ENCODE measurements at regions not wholly inside any gene's neighbourhood (a gene's known extent, or its start where the extent isn't known, plus 50 kb on each side); places are given as distances from the start of the nearest gene placed in this dataset.

DNA sequence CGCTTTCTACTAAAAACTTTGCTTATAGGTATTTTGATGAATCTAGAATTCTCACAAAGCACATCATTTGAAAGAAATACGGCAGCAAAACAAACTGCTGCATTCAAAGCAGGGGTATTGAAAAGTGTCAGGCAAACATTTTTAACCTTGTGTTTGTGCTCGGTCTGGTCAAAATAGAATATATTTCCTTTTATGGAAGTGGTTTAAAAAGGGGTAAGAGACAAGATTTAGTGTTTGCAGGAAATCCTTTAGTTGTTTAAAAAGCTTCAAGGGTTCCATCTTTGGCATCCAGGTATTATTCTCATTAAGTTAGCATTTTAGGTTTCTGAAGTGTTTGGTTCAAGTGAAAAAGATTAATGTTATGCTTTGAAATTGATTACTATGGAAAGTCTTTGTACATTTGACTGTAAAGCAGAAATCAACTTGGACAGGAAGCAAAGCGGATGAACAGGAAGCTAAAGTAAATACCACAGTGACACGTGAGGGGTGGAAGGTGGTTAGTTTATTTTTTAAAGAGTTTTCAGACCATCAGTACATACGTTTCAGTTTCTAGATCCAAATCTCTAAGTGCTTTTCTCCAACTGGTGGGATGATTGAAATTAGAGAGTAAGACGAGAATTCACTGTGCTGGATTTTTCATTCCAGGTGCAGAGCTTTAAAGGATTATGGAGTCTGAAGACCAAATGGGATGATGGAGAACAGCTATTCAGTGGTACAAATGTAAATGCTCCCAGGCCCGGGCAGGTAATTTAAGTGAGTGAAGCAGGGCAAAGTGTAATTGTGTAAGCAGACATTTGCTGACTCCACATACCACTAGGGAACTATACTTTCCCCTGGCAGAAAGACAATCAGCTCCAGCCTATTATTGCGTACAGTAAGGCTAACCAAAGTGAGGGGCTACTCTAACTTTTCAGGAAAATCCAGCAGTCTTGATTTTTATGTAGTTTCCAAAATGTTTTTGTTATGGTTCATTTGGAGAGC lies 341.8 kb upstream of the TBL1XR1 start:
- H3K9me3 Mint-ChIP-seq (ENCODE audit: low read depth, unreplicated experiment) = no peaks in the 10 kb centered on the region
- CTCF ChIA-PET = interaction anchor here (0.5 to 1.6 kb wide), 3 partner anchors 33 to 383 kb away, joined by 3 to 5 read pairs (median 5); no protein-coding TSS in a partner anchor
- BruUV-seq (replicated peaks) = no TSS peak
- no peak for DNase-seq
- peak overlapping the region; percentile 18 for H3K27ac Mint-ChIP-seq (ENCODE audit: unreplicated experiment)
- TF ChIP-seq, protein P1, sequence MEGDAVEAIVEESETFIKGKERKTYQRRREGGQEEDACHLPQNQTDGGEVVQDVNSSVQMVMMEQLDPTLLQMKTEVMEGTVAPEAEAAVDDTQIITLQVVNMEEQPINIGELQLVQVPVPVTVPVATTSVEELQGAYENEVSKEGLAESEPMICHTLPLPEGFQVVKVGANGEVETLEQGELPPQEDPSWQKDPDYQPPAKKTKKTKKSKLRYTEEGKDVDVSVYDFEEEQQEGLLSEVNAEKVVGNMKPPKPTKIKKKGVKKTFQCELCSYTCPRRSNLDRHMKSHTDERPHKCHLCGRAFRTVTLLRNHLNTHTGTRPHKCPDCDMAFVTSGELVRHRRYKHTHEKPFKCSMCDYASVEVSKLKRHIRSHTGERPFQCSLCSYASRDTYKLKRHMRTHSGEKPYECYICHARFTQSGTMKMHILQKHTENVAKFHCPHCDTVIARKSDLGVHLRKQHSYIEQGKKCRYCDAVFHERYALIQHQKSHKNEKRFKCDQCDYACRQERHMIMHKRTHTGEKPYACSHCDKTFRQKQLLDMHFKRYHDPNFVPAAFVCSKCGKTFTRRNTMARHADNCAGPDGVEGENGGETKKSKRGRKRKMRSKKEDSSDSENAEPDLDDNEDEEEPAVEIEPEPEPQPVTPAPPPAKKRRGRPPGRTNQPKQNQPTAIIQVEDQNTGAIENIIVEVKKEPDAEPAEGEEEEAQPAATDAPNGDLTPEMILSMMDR (IDR thresholded peaks at IDR 0.05; ENCODE audit: unreplicated experiment) = no peak
- no peak overlapping the region for H3K4me3 Mint-ChIP-seq (ENCODE audit: low read depth, unreplicated experiment)
- no peaks in the 10 kb centered on the region for H3K27me3 Mint-ChIP-seq (ENCODE audit: unreplicated experiment)
- H3K36me3 Mint-ChIP-seq (ENCODE audit: insufficient read depth, unreplicated experiment) = no peaks in the 10 kb centered on the region
- intact Hi-C loops (cut with micrococcal nuclease; ENCODE audit: unreplicated experiment) = no loop called here
- peaks cover 11% of the 10 kb centered on the region for H3K4me1 Mint-ChIP-seq (ENCODE audit: low read depth, unreplicated experiment)

DNA sequence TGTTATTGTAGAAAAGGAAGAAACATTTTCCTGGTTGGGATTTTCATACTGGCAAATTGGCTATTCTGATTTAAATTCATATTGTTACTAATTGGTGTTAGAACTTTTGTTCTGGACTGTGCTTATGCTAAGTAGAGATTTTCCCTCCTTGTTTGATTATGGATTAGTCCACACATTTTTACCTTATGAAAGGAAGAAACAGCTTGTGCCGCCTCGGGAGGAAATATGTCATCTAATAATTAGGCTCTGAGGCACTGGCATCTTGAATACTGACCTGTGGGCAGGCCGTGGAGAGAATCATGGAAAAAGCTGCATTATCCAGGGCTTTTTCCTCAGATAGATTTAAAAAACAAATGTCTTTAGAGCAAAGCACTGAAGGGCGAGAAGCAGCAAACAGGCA lies 344.3 kb upstream of the TBL1XR1 start:
- BruUV-seq (replicated peaks) = no TSS peak
- Mint-ChIP-seq H3K36me3 (ENCODE audit: insufficient read depth, unreplicated experiment) (no peaks in the 10 kb centered on the region), H3K9me3 (ENCODE audit: low read depth, unreplicated experiment) (no peaks in the 10 kb centered on the region), H3K4me1 (ENCODE audit: low read depth, unreplicated experiment) (peaks cover 11% of the 10 kb centered on the region), H3K27me3 (ENCODE audit: unreplicated experiment) (no peaks in the 10 kb centered on the region), H3K4me3 (ENCODE audit: low read depth, unreplicated experiment) (no peak overlapping the region), H3K27ac (ENCODE audit: unreplicated experiment) (no peak overlapping the region)
- TF ChIP-seq, protein P1 (IDR thresholded peaks at IDR 0.05; ENCODE audit: unreplicated experiment) = no peak
- DNase-seq = no peak
- CTCF ChIA-PET = interaction anchor here (1.1 kb wide), 1 partner anchor 8 kb away, joined by 4 read pairs; no protein-coding TSS in a partner anchor
- intact Hi-C loops (cut with micrococcal nuclease; ENCODE audit: unreplicated experiment) = no loop called here

DNA sequence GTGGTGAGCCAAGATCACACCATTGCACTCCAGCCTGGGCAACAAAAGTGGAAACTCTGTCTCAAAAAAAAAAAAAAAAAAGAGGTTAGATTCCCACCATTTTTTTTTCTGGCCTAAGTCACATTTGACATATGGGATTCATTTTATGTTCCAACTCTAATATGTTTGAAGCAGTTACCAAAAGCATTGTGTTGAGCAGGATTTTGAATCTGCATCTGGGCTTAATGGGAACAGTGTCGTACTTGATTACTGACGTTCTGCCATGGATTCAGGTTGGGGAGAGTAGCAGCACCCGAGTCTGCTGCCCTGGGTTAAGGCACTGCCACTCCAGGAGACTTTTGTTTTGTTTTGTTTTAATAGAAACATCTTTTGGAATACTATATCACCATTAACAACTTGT lies 348.7 kb upstream of the TBL1XR1 start:
- intact Hi-C loops (cut with micrococcal nuclease; ENCODE audit: unreplicated experiment) = no loop called here
- no peaks in the 10 kb centered on the region for H3K9me3 Mint-ChIP-seq (ENCODE audit: low read depth, unreplicated experiment)
- no TSS peak for BruUV-seq (replicated peaks)
- H3K4me1 Mint-ChIP-seq (ENCODE audit: low read depth, unreplicated experiment) = no peaks in the 10 kb centered on the region
- no peaks in the 10 kb centered on the region for H3K27me3 Mint-ChIP-seq (ENCODE audit: unreplicated experiment)
- H3K27ac Mint-ChIP-seq (ENCODE audit: unreplicated experiment) = peak overlapping the region; percentile 24
- CTCF ChIA-PET = no interaction called here
- H3K4me3 Mint-ChIP-seq (ENCODE audit: low read depth, unreplicated experiment) = no peak overlapping the region
- no peak for DNase-seq
- TF ChIP-seq, protein P1 (IDR thresholded peaks at IDR 0.05; ENCODE audit: unreplicated experiment) = no peak
- no peaks in the 10 kb centered on the region for H3K36me3 Mint-ChIP-seq (ENCODE audit: insufficient read depth, unreplicated experiment)

DNA sequence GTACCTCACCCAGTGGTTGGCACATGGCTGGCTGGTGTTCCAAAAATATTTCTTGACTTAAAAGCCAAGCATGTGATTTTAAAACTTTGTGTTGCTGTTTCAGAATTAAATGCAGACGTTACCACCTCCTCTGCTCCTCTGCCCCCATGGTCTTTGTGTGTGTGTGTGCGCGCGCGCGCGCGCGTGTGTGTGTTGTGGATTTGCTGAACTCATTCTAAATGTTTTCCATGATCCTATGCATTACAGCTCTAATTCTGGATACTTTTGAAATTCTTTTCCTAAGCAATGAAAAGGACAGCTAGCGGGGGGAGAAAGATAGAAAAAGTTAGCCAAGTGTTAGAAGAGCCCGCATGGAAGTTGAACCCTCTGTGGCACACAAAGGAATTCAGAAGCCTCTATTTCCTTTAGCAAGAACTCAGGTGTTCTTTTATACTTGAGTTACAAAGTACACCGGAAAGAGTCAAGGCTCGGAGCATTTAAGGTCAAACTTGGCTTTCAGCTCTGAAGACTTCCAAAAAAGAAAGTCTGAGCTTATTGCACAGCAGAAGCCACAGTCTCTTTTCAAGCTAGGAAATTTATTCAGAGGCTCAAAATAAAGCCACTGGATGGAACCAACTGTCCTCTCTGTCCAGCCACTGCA lies 350.5 kb upstream of the TBL1XR1 start:
- TF ChIP-seq, protein P1 (IDR thresholded peaks at IDR 0.05; ENCODE audit: unreplicated experiment) = no peak
- intact Hi-C loops (cut with micrococcal nuclease; ENCODE audit: unreplicated experiment) = no loop called here
- H3K9me3 Mint-ChIP-seq (ENCODE audit: low read depth, unreplicated experiment) = no peaks in the 10 kb centered on the region
- H3K4me1 Mint-ChIP-seq (ENCODE audit: low read depth, unreplicated experiment) = no peaks in the 10 kb centered on the region
- no peaks in the 10 kb centered on the region for H3K27me3 Mint-ChIP-seq (ENCODE audit: unreplicated experiment)
- no peak overlapping the region for H3K4me3 Mint-ChIP-seq (ENCODE audit: low read depth, unreplicated experiment)
- H3K36me3 Mint-ChIP-seq (ENCODE audit: insufficient read depth, unreplicated experiment) = no peaks in the 10 kb centered on the region
- no TSS peak for BruUV-seq (replicated peaks)
- CTCF ChIA-PET = no interaction called here
- H3K27ac Mint-ChIP-seq (ENCODE audit: unreplicated experiment) = no peak overlapping the region
- DNase-seq = no peak

Measured in Calu3 (cell line).